ENCODE measurements at regions not wholly inside any gene's neighbourhood (a gene's known extent, or its start where the extent isn't known, plus 50 kb on each side); places are given as distances from the start of the nearest gene placed in this dataset.

- DNase-seq (ENCODE audit: low read depth in 1 of 2, low spot score in 1 of 2), result no peak
These were observed 796.2 kb downstream of the PLA2G4A start for GRCh38 chr1:187624812-187625545.

- no peak for DNase-seq (ENCODE audit: low read depth in 1 of 2, low spot score in 1 of 2)
These were observed 797.3 kb downstream of the PLA2G4A start for GRCh38 chr1:187626056-187626455.

- no peak for DNase-seq (ENCODE audit: low read depth in 1 of 2, low spot score in 1 of 2)
These were observed 798.8 kb downstream of the PLA2G4A start for GRCh38 chr1:187627516-187627915.

GRCh38 chr1:187629075-187629474, 800.3 kb downstream of the PLA2G4A start:
- DNase-seq (ENCODE audit: low read depth in 1 of 2, low spot score in 1 of 2), result no peak

GRCh38 chr1:187630653-187631380, 802.1 kb downstream of the PLA2G4A start:
- DNase-seq (ENCODE audit: low read depth in 1 of 2, low spot score in 1 of 2), result no peak

- DNase-seq (ENCODE audit: low read depth in 1 of 2, low spot score in 1 of 2), result no peak
These were observed 802.6 kb downstream of the PLA2G4A start for GRCh38 chr1:187631381-187631675.

- DNase-seq (ENCODE audit: low read depth in 1 of 2, low spot score in 1 of 2), result no peak
These were observed 803.2 kb downstream of the PLA2G4A start for GRCh38 chr1:187631984-187632383.

GRCh38 chr1:187634940-187635339, 806.2 kb downstream of the PLA2G4A start:
- no peak for DNase-seq (ENCODE audit: low read depth in 1 of 2, low spot score in 1 of 2)

GRCh38 chr1:187638733-187639434, 810.1 kb downstream of the PLA2G4A start:
- DNase-seq (ENCODE audit: low read depth in 1 of 2, low spot score in 1 of 2), result no peak

GRCh38 chr1:187641015-187641414, 812.3 kb downstream of the PLA2G4A start:
- DNase-seq (ENCODE audit: low read depth in 1 of 2, low spot score in 1 of 2), result no peak

GRCh38 chr1:187641463-187641862, 812.7 kb downstream of the PLA2G4A start:
- no peak for DNase-seq (ENCODE audit: low read depth in 1 of 2, low spot score in 1 of 2)

- no peak for DNase-seq (ENCODE audit: low read depth in 1 of 2, low spot score in 1 of 2)
These were observed 813.2 kb downstream of the PLA2G4A start for GRCh38 chr1:187641907-187642306.

GRCh38 chr1:187645651-187646050, 816.9 kb downstream of the PLA2G4A start:
- no peak for DNase-seq (ENCODE audit: low read depth in 1 of 2, low spot score in 1 of 2)

- DNase-seq (ENCODE audit: low read depth in 1 of 2, low spot score in 1 of 2), result no peak
These were observed 817.9 kb downstream of the PLA2G4A start for GRCh38 chr1:187646536-187647107.

- no peak for DNase-seq (ENCODE audit: low read depth in 1 of 2, low spot score in 1 of 2)
These were observed 819.3 kb downstream of the PLA2G4A start for GRCh38 chr1:187648091-187648490.

- DNase-seq (ENCODE audit: low read depth in 1 of 2, low spot score in 1 of 2), result no peak
These were observed 825.9 kb downstream of the PLA2G4A start for GRCh38 chr1:187654635-187655034.

GRCh38 chr1:187655104-187655503, 826.4 kb downstream of the PLA2G4A start:
- no peak for DNase-seq (ENCODE audit: low read depth in 1 of 2, low spot score in 1 of 2)

GRCh38 chr1:187665483-187665882, 836.7 kb downstream of the PLA2G4A start:
- no peak for DNase-seq (ENCODE audit: low read depth in 1 of 2, low spot score in 1 of 2)

GRCh38 chr1:187680823-187681222, 852.1 kb downstream of the PLA2G4A start:
- no peak for DNase-seq (ENCODE audit: low read depth in 1 of 2, low spot score in 1 of 2)

- no peak for DNase-seq (ENCODE audit: low read depth in 1 of 2, low spot score in 1 of 2)
These were observed 853.4 kb downstream of the PLA2G4A start for GRCh38 chr1:187682112-187682511.

GRCh38 chr1:187685333-187685732, 856.6 kb downstream of the PLA2G4A start:
- DNase-seq (ENCODE audit: low read depth in 1 of 2, low spot score in 1 of 2), result no peak

- DNase-seq (ENCODE audit: low read depth in 1 of 2, low spot score in 1 of 2), result no peak
These were observed 860.4 kb downstream of the PLA2G4A start for GRCh38 chr1:187689129-187689528.

All from activated CD4-positive, alpha-beta T cell treated with anti-CD3 and anti-CD28 coated beads, Interleukin-2, amount 50 U/mL, for 24 hours (primary cell).